ENCODE measurements at regions not wholly inside any gene's neighbourhood (a gene's known extent, or its start where the extent isn't known, plus 50 kb on each side); places are given as distances from the start of the nearest gene placed in this dataset.
"Not testable (repeated sequence)": the region's sequence is repeated elsewhere in the genome, so short reads cannot be mapped to it uniquely, and the experiment has no call there.

- no peak for DNase-seq
Observed at GRCh38 chr3:26967501-26967900, 344.9 kb downstream of the LRRC3B start.

DNA sequence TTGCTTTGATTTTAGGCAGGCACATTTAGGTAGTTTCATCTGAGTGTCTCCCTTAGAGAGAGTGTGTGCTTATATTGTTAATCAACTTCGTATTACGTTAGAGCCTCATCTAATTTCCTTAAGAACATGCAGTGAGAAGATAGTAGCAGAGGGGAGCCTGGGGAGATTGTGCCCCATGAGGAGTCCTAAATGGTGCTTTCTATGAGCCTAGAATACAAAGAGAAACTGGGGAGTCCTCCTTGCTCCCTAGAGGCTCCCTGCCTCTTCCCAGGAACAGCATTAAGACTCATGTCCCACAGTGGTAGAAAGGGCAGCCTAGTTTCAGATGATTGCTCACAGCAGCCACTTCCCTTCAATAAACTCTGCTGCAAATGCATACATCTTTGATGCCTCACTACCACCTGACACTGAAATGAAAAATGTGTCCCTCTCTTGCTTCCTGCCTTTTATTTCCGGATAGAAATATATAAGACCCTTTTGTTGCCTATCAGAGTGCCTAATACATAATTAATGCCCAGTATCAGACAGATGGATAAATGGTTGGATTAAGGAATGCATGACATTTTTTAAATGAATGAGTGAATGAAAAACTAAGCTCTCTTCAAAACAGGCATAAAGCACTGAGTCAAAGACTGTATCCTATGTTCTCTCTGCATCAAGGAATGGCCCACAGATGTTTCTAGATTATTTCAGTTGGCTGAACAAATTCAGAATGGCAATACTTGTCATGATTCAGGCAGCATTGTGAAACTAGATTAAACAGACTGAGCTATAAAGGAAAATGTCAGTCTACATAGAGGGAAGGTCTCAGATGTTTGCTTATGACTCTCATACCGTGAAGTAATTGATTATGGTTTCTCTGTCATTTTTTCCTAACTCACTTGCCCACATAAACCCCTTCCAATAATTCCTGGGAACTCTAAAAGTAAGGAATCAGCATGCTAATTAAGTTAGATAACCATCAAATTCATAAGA is 362.1 kb downstream of the LRRC3B start:
- no peak for DNase-seq

- peak; percentile 65 for DNase-seq
Observed at GRCh38 chr3:26989037-26989436, 366.5 kb downstream of the LRRC3B start.

- no peak for DNase-seq
Observed at GRCh38 chr3:26997226-26997625, 372.0 kb downstream of the NEK10 start.

- no peak for DNase-seq
Observed at GRCh38 chr3:27010834-27011233, 358.3 kb downstream of the NEK10 start.

DNA sequence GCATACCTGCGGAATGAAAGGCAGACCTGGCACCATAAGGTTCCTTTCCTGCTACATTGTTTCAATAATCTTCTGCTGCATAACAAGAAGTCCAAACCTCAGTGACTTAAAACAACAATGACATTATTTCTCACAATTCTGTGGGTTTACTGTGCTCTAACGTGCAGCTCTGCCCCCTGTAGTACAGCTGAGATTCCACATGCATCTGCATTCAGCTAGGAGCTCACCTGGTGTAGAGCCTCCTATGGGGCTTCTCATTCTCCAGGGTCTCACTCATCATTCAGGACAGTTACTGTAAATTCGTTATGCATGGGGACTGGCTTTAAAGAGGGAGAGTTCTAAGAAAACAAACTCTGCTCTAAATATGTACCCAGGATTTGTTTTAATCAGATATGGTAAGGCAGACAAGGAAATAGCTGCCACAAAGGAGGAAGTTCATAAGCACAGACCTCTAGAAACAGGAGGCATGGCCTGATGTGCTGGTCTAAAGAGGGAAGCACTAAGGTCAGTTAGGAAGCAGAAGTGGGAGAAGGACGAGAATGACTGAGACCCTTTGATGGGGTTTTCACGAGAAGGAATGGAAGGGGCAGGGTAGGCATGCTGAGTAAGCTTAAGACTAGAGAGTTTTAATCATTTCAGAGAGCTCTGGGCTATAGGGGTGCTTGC is 347.0 kb downstream of the NEK10 start:
- no peak for DNase-seq

GRCh38 chr3:27024493-27024892 is 344.7 kb downstream of the NEK10 start:
- DNase-seq, result no peak

DNA sequence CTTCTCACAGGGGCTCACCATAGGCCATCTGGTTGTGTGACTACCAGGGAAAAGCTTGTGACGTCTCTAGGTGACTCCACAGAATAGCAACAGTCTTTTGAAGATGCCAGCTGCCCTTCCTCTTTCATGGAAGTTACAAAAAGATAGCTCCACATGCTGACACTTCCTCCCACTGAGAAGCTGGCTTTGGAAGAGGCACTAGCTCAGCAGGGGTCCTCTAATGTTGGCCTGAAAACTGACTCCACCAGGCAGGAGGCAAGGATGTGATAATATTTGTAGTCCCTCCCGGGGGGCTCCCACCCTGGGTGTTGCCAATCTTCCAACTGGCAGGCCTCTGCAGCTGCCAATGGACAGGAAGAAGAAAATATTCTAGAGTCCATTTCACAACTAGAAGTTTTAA is 343.5 kb downstream of the NEK10 start:
- peak; percentile 63 for DNase-seq

DNA sequence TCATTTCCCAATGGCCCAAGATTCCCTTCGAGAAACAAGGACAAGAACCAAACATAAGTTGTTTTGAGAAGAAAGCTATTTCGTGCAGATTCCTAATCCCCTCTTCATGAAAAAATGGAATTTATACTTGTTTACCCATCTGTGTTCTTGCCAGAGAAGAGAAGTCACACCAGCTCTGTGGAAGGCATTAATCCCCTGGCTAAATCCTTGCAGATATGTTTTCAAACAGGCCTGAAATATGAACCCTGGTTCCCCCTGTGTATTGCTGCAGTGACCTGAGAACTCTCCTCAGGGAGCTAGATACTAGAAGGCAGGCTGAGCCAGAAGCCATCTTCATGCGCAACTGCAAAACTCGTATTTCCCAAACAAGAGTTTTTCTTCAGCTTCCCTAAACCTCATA is 337.7 kb downstream of the NEK10 start:
- no peak for DNase-seq

DNA sequence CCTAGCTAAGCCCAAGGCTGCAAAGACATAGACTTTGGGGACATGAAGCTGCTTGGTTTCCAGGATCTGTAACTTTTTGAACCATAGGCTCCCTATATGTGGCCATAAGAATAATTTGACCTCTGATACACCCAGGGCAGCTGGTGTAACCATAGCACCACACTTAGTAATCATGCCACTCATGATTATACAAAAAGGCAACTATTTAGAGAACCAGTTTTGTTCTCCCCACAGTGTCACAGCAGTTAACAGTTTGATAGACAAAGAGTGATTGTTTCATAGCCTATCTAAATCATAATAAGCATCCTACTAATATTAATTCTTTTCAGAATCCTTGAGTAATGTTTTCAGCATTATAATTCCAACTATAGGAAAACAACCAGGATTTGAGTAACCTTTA is 334.9 kb downstream of the NEK10 start:
- DNase-seq, result no peak

DNA sequence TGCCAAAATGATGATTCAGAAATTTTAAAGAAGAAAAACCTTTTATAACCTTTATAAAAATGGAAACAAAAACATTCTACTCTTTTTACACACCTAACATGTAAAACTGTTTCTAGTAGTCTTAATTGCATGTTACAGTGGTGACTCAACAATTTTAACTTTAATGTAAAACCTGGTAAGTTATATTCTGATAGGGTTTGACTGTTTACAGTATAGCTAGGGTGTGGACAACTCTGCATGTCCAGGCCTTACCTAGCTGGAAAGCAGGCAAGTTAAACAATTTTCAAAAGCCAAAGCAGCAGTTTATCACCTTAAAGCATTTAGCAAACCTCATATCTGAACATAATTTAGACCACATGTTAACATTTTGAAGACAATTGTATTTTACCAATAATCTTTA is 328.5 kb downstream of the NEK10 start:
- DNase-seq, result no peak

- DNase-seq, result not testable (repeated sequence)
Observed at GRCh38 chr3:27042541-27042940, 326.6 kb downstream of the NEK10 start.

- no peak for DNase-seq
Observed at GRCh38 chr3:27043328-27043955, 325.7 kb downstream of the NEK10 start.

DNA sequence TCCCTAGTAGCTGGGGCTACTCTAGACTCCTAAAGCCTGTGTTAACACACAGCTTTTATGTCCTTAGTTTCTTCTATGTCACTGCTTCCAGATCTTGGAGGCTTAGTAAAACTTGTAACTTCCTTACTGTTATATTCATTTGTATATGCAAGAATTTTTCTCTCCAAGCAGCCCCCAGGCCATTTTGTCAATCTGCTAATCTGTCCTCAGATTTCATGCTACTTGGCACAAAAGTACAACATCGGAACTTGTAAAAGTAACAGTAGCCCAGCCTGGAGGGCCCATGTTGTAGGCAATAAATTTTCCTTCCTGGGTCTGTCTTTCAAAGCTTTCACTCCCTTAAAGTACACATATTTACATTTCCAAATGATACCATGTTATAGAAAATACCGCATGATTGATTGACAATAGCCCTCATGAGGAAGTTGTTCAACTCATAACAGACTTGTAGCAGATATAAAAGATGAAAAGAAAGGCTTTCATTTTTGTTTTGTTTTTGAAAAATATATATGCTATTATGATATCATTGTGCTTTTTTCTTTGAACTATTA is 324.2 kb downstream of the NEK10 start:
- DNase-seq, result no peak

DNA sequence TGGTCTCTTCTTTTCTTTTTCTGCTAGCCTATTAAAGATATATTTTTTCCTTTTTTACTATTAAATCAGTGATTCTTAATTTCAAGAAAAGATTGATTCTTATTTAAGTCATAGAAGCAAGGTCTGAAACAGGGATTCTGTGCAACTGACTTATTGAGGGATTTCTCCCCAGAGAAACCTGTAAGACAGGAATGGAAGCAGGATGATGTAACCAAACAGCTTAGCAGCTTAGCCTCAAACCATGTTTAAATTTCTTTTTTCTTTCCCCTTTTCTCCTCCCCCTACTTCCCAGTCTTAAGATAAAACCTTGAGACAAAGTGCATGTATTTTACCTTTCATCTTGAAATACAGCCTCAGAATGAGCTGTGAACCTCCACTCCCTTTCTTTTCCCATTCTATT is 322.8 kb downstream of the NEK10 start:
- no peak for DNase-seq

DNA sequence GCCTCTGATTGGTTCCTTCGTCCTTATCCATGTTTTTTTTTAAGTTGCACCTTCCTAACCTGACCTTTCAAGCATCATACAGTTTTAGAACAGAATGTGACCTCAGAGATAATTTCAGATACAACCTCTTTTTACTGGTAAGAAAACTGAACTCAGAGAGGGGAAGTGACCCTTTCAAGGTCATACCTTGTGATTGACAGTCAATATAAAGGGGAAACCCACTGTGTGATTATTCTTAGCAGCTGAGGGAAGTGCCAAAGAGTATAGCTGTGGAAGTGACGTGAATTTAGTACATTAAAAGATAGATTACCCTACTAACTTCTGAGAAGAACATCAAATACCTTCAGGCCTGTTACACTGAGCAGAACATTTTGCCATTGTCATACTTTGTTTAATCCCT is 319.4 kb downstream of the NEK10 start:
- DNase-seq, result no peak

- DNase-seq, result not testable (repeated sequence)
Observed at GRCh38 chr3:27051527-27051926, 317.7 kb downstream of the NEK10 start.

DNA sequence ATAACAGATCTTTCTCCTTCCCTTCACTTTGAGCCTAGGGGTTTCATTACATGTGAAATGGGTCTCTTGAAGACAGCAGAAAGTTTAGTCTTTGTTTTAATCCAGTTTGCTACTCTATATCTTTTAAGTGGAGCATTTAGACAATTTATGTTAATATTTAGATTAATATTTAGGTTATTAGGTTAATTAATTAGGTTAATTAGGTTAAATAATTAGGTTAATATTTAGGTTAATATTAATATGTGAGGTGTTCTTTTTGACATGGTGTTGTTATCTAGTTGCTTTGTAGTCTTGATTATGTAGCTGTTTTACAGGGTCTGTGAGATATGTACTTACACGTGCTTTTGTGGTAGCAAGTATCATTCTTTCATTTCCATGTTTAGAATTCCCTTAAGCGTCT is 312.9 kb downstream of the NEK10 start:
- no peak for DNase-seq

GRCh38 chr3:27059489-27059888 is 309.7 kb downstream of the NEK10 start:
- DNase-seq, result no peak
